ENCODE measurements at regions not wholly inside any gene's neighbourhood (a gene's known extent, or its start where the extent isn't known, plus 50 kb on each side); places are given as distances from the start of the nearest gene placed in this dataset.

- peaks cover 0 to 11% (median 0%) of the 10 kb centered on the region in 12 donors for H3K9me3 ChIP-seq
- intact Hi-C loops (cut with DNase I) = no loop called here
- no peaks in the 10 kb centered on the region for H3K36me3 ChIP-seq
- ATAC-seq = no peak
- H3K4me3 ChIP-seq = no peak overlapping the region
- no peaks in the 10 kb centered on the region for H3K4me1 ChIP-seq
- DNase-seq = no peak
- 66 to 82% (median 74%) methylated on average over 1 of the region's 1 CpG for WGBS, 4 donors
- no peak overlapping the region for H3K27ac ChIP-seq
- TF ChIP-seq POLR2A (IDR thresholded peaks at IDR 0.05) = no peak
- TF ChIP-seq CTCF (IDR thresholded peaks at IDR 0.05) = no peak
- no peaks in the 10 kb centered on the region for H3K27me3 ChIP-seq
Observed at GRCh38 chr4:28947374-28947773, 1772.8 kb upstream of the PCDH7 start.

GRCh38 chr4:28948501-28948900, 1771.7 kb upstream of the PCDH7 start:
- no peak overlapping the region for H3K27ac ChIP-seq
- intact Hi-C loops (cut with DNase I) = no loop called here
- no peak for TF ChIP-seq POLR2A (IDR thresholded peaks at IDR 0.05)
- ATAC-seq (no peak), DNase-seq (no peak)
- H3K4me3 ChIP-seq = no peak overlapping the region
- H3K36me3 ChIP-seq = no peaks in the 10 kb centered on the region
- WGBS, 4 donors = 61 to 74% (median 70%) methylated on average over 2 of the region's 2 CpGs
- H3K9me3 ChIP-seq = peaks cover 0 to 11% (median 0%) of the 10 kb centered on the region in 12 donors
- H3K27me3 ChIP-seq = no peaks in the 10 kb centered on the region
- H3K4me1 ChIP-seq = no peaks in the 10 kb centered on the region

DNA sequence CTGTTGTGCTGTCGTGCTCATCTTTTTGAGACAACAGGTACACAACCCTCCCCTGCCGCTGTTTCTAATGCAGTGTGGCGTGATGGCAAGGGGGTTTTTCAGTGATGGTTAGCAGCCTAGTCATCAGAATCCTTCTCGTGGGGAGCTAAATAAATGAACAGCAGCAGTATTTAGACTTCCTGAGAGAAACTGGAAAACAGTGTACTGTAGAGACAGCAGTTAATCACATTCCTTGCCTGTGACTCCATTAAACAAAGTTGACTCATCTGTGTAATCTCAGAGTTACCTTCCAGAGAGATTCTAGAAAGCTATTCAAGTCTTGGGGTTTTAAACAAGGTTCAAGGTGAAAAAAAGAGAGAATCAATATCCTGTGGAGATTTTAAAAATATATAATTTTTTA, 1753.2 kb upstream of the PCDH7 start:
- no peaks in the 10 kb centered on the region for H3K27me3 ChIP-seq
- intact Hi-C loops (cut with DNase I) = no loop called here
- H3K36me3 ChIP-seq = no peaks in the 10 kb centered on the region
- DNase-seq (no peak), ATAC-seq (no peak)
- H3K4me3 ChIP-seq = no peak overlapping the region
- 69 to 80% (median 72%) methylated on average over 4 of the region's 4 CpGs for WGBS, 4 donors
- H3K9me3 ChIP-seq = no peaks in the 10 kb centered on the region
- no peaks in the 10 kb centered on the region for H3K4me1 ChIP-seq
- TF ChIP-seq CTCF (IDR thresholded peaks at IDR 0.05) (no peak), POLR2A (IDR thresholded peaks at IDR 0.05) (no peak)
- H3K27ac ChIP-seq = no peak overlapping the region

- intact Hi-C loops (cut with DNase I) = no loop called here
- 45 to 74% (median 61%) methylated on average over 3 of the region's 3 CpGs for WGBS, 4 donors
Observed at GRCh38 chr4:28973587-28974350, 1746.4 kb upstream of the PCDH7 start.

More at GRCh38 chr4:28973587-28974350, 1746.4 kb upstream of the PCDH7 start:
- ATAC-seq (no peak), DNase-seq (no peak)
- Histone ChIP-seq H3K27me3 (no peaks in the 10 kb centered on the region), H3K4me3 (no peak overlapping the region), H3K27ac (no peak overlapping the region), H3K4me1 (no peaks in the 10 kb centered on the region), H3K9me3 (no peaks in the 10 kb centered on the region), H3K36me3 (no peaks in the 10 kb centered on the region)
- TF ChIP-seq CTCF (IDR thresholded peaks at IDR 0.05) = no peak
- TF ChIP-seq POLR2A (IDR thresholded peaks at IDR 0.05) = no peak

Data from heart left ventricle (tissue), 16 donors.